HG02973 (cell line): ENCODE measurements at regions not wholly inside any gene's neighbourhood (a gene's known extent, or its start where the extent isn't known, plus 50 kb on each side); places are given as distances from the start of the nearest gene placed in this dataset.
"Not testable (repeated sequence)": the region's sequence is repeated elsewhere in the genome, so short reads cannot be mapped to it uniquely, and the experiment has no call there.

Source experiments
- ATAC-seq: cut with Tn5 transposase; IDR thresholded peaks from one replicate; pipeline ENCODE4 v1.9.1; 2021; ENCODE audit warnings: moderate library complexity; ENCODE audit not compliant: unreplicated experiment

DNA sequence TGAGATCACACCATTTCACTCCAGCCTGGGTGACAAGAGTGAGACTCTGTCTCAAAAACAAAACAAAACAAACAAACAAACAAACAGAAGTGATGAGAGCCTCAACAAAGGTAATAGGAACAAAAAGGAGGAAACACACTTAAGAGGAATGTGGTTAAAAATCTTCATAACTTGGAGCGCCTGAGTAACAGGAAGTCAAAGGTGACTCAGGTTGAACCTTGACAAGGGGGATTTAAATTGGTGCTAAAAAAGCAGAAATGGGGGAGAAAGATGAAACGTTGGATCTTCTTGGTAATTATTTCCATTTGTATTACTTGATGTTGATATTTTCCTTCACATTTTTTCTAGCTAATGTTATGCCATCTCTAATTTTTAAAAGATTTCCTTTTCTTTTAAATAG, 318.5 kb upstream of the TCF4 start:
- ATAC-seq = no peak

- no peak for ATAC-seq
These were observed 315.9 kb upstream of the TCF4 start for GRCh38 chr18:55903911-55904310.

DNA sequence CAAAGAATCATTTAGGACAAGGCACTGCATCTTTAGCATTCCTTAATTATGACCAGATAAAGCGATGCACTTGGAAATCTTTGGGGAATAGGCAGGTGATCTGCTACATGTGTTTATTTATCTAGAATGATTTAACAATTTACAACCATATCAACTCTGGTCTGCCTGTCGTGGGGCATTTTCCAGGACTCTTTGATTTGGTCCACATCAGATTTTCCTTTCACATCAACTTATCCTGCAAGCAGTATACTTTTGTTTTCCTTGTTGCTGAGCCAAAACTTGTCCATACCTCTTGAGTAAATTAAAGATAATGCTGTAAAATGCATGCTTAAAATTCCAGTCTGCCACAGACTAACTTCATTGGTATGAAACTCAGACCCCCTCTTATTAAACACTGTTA, 312.4 kb upstream of the TCF4 start:
- ATAC-seq = no peak

DNA sequence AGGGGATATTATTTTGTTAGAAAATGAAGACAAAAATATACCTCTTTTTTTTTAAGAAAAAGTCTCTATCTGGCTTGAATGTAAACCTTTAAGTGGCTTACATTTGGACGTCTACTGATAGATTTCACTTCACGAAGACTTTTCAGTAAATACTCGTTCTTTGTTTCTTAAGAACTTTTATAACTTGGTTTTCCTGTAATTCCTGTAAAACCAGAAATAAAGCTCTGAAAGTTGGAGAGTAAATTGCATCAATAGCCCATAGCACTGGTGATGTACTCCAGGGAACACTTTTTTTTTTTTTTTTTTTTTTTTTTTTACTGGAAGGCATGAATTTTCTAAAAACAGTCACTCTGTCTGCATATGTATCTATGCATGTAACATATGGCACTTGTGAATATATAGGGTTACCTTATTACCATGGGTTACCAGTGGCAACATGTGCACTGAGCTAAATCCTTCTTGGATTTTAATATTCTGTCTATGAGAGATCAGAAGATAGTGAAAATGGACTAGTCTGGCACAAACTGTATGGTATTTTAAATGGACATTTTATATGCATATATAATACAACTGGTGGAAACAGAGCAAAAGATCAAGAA, 309.2 kb upstream of the TCF4 start:
- ATAC-seq = no peak

- no peak for ATAC-seq
These were observed 306.0 kb upstream of the TCF4 start for GRCh38 chr18:55893948-55894347.

- ATAC-seq = not testable (repeated sequence)
These were observed 305.1 kb upstream of the TCF4 start for GRCh38 chr18:55892862-55893813.

- no peak for ATAC-seq
These were observed 298.9 kb upstream of the TCF4 start for GRCh38 chr18:55886886-55887285.

DNA sequence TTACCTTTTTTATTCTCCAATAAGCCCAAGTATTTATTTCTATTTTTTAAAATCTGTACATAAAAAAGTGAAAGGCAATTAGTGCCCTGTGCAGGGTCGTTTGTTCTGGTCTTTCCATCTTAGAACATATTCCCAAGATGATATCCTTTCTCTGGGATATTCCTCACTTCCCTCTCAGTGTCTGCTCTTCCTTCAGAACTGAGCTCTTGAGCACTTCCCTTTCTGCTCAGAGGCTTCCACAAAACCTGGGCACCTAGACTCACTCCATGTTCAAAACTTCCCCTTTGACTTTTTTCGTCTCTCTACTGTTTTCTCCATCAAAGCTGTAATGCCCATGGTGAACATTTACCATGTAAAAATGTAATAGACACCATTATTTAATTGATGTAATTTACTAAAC, 296.5 kb upstream of the TCF4 start:
- no peak for ATAC-seq

DNA sequence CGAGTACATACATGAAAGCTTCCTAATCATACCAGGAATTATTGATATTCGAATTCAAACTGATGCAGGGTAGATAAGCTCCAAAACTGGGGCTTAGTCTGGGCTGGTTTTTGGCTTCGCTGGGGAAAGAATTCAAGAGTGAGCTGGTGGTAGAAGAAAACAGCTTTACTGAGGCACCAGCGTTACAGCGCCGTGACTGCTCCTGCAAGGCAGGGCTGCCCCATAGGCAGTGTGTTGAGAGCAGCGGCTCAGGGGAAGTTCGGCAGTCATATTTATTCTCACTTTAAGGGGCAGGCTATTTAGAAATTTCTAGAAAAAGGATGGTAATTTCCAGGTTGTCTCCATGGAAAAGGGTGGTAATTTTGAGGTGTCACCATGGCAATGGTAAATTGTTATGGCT, 292.6 kb upstream of the TCF4 start:
- no peak for ATAC-seq

DNA sequence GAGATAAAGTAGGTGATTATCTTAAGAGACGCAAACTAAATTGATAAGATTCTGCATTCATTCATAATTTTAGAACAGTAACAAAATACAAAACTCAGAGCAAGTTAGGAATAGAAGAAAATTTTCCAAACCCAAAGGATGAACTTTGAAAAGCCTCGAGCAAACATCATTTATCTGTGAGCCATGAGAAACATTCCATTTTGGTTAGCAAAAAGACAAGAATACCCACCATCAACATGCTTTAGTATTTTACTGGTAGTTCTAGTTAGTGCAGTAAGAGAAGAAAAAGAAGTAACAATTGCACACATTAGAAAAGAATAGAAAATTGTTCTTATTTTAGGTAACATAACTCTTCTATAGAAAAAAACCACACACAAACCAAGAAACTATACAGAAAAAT, 291.3 kb upstream of the TCF4 start:
- ATAC-seq = no peak

GRCh38 chr18:55878224-55878623, 290.2 kb upstream of the TCF4 start:
- ATAC-seq = no peak

DNA sequence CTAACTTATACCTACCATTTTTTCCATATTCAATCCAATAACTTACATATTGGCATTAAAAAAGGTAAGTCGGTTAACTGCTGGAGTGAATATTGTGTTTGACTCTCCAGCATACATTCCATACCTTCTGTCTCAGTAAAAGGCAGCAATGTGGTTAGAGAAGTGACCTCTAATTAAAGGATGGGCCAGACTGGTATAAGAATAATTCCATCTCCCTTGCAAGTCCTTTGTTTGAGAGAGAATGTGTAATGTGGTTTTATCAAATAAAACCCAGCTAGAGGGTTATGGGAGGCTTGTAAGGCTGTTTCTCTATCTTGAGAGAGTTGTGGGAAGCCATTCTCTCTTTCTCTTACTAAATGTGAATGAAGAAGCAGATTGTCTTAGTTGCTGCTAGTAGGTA, 289.3 kb upstream of the TCF4 start:
- ATAC-seq = no peak

DNA sequence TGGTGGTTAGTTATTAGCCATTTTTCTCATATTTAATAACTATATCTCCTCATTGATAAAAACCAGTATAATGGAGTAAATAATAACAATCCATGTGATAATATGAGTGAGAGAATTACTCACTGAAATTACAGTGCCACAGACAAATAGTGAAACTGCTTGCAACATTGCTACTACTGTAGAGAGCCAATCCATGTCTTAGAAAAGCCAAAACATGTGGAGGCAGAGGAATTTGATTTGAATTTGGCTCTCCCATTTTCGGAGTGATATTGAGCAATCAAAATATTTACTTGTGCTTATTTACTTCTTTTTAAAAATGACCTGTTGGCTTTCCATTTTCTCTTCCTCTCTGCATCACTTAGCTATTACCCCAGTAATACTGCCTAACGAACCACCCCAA, 288.3 kb upstream of the TCF4 start:
- ATAC-seq = no peak

DNA sequence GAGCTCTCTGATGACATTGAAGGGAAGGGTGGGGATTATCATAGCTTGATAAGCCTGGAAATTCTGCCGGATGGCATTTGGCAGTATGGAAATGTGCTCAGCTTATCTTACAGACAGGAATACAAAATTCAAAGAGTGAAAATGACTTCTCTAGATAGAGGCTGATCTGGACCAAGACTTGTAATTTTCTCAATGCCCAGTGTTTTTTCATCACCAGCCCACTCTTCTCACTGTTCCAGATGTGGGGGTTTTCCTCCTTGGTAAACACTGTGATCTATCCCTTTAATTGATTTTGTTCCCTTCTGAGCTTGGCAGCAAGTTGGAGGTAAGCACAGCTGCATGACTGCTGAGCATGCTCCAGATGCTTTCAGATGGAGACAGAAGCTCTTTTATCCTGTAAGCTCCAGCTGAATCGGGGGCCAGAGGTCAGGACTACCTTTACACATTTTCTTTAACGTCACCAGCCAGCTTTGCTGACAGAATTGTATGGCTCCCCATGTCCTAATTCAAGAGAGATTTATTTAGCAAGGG, 287.4 kb upstream of the TCF4 start:
- no peak for ATAC-seq

- ATAC-seq = no peak
These were observed 281.8 kb upstream of the TCF4 start for GRCh38 chr18:55869556-55870501.

DNA sequence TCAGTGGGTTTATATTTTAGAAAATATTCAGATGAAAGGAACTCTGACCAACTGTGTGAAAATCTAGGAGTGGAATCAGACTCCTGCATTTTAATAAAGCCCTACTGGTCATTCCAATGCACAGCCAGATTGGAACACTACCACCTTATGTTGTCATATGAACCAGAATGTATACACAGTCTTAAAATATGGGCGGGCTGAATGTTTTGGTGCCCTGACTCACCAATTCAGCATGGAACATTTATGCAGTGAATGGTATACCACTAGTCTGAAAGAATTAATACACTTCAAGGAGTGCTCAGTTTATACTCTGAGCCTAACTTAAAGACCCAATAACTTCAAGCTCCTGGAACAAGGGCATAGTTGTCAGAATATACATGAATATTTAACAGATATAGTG, 280.9 kb upstream of the TCF4 start:
- ATAC-seq = no peak

DNA sequence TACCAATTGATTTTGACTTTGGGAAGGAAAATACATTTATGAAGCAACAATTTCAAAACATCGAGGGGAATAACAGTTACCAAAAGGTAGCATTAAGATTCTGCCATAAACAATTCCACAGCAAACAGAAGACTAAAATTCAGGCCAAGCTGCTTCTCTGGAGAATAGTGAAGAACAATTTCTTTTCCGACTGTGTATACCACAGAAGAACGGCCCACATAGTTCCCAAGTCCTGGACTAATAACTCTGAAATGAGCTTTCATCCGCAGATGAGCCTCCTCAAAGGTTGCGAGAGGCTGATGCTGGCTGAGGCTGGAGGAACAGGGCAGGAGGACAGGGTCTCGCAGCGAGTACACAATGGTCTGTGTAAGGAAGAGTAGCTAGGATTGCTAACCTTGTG, 278.9 kb upstream of the TCF4 start:
- no peak for ATAC-seq

GRCh38 chr18:55866006-55866405, 278.0 kb upstream of the TCF4 start:
- ATAC-seq = no peak

- no peak for ATAC-seq
These were observed 276.3 kb upstream of the TCF4 start for GRCh38 chr18:55864281-55864680.

DNA sequence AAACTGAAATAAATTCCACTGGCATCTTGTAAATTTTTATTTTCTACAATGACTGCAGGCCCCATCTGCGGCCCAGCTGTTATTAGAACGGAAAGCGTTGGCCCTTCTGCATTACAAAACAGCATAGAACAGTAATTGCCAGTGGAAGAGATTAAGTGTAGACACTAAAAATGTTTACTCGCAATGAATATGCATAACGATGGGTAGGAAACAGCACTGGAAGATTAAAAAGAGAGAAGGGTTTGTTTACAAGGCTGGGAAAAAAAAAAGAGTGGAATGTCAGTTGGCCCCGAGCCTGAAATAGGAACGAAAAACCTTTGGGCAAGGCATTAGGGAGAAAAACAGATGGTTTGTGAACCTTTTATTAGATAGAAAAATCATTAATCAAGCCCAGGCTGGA, 275.9 kb upstream of the TCF4 start:
- no peak for ATAC-seq

DNA sequence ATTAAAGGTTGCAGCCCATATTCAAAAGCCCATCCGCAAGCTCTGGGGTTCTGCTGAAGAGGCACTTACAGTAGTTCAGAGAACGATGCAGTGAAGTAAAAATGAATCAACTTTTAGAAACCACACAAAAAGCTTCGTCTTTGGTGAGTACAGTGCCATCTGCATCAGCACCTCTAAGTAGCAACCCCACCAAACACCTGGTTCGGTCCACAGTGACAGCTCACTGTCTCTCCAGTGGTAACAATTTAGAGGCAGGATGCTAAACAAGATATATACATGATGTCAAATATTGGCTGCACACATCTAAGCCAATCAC, 275.4 kb upstream of the TCF4 start:
- no peak for ATAC-seq
